Stimulated activated CD4-positive, alpha-beta T cell treated with anti-CD3 and anti-CD28 coated beads, Interleukin-4, amount 100 ng/mL, for 1 hour (primary cell): ENCODE measurements at regions not wholly inside any gene's neighbourhood (a gene's known extent, or its start where the extent isn't known, plus 50 kb on each side); places are given as distances from the start of the nearest gene placed in this dataset.

Experiments
- DNase-seq: peaks from one replicate; pipeline ENCODE4 v3.0.0-alpha.2; 2020

GRCh38 chr6:10028222-10028621 is 386.7 kb downstream of the TFAP2A start:
- no peak for DNase-seq

GRCh38 chr6:10019851-10020250 is 395.0 kb downstream of the TFAP2A start:
- no peak for DNase-seq

- DNase-seq = no peak
Measured at GRCh38 chr6:10014557-10014956, 400.3 kb downstream of the TFAP2A start.

GRCh38 chr6:10000551-10000950 is 414.3 kb downstream of the TFAP2A start:
- DNase-seq = no peak

GRCh38 chr6:9999796-10000195 is 415.1 kb downstream of the TFAP2A start:
- no peak for DNase-seq

GRCh38 chr6:9986273-9986672 is 428.6 kb downstream of the TFAP2A start:
- DNase-seq = no peak

GRCh38 chr6:9985481-9985880 is 429.4 kb downstream of the TFAP2A start:
- no peak for DNase-seq

- no peak for DNase-seq
Measured at GRCh38 chr6:9984607-9985006, 430.3 kb downstream of the TFAP2A start.

GRCh38 chr6:9983168-9983567 is 431.7 kb downstream of the TFAP2A start:
- DNase-seq = no peak

- no peak for DNase-seq
Measured at GRCh38 chr6:9982215-9982614, 432.7 kb downstream of the TFAP2A start.

- DNase-seq = no peak
Measured at GRCh38 chr6:9979996-9980395, 434.9 kb downstream of the TFAP2A start.

- no peak for DNase-seq
Measured at GRCh38 chr6:9978480-9978879, 436.4 kb downstream of the TFAP2A start.

- no peak for DNase-seq
Measured at GRCh38 chr6:9977411-9977810, 437.5 kb downstream of the TFAP2A start.

- no peak for DNase-seq
Measured at GRCh38 chr6:9961646-9962045, 453.2 kb downstream of the TFAP2A start.

GRCh38 chr6:9957215-9957759 is 457.6 kb downstream of the TFAP2A start:
- DNase-seq = no peak

- DNase-seq = no peak
Measured at GRCh38 chr6:9948678-9949077, 466.2 kb downstream of the TFAP2A start.

- DNase-seq = no peak
Measured at GRCh38 chr6:9943986-9944385, 470.9 kb downstream of the TFAP2A start.

GRCh38 chr6:9943026-9943425 is 471.8 kb downstream of the TFAP2A start:
- no peak for DNase-seq

- DNase-seq = no peak
Measured at GRCh38 chr6:9942131-9942530, 472.7 kb downstream of the TFAP2A start.

GRCh38 chr6:9938801-9939200 is 476.1 kb downstream of the TFAP2A start:
- no peak for DNase-seq

GRCh38 chr6:9937031-9937763 is 477.7 kb downstream of the TFAP2A start:
- DNase-seq = no peak

GRCh38 chr6:9936551-9936950 is 478.3 kb downstream of the TFAP2A start:
- DNase-seq = no peak

- DNase-seq = no peak
Measured at GRCh38 chr6:9933677-9934076, 481.2 kb downstream of the TFAP2A start.

GRCh38 chr6:9927275-9927674 is 487.6 kb downstream of the TFAP2A start:
- no peak for DNase-seq

- DNase-seq = no peak
Measured at GRCh38 chr6:9924971-9925370, 489.9 kb downstream of the TFAP2A start.
